Stimulated activated CD4-positive, alpha-beta T cell treated with anti-CD3 and anti-CD28 coated beads, TNF-alpha, amount 100 ng/mL, for 48 hours (primary cell): ENCODE measurements at regions not wholly inside any gene's neighbourhood (a gene's known extent, or its start where the extent isn't known, plus 50 kb on each side); places are given as distances from the start of the nearest gene placed in this dataset.
"Not testable (repeated sequence)": the region's sequence is repeated elsewhere in the genome, so short reads cannot be mapped to it uniquely, and the experiment has no call there.

Experiments used
- DNase-seq, 3 donors: peaks; one replicate each; pipeline ENCODE4 v3.0.0-alpha.2; 2020; ENCODE audit warnings: low read depth in 3 of 3

DNA sequence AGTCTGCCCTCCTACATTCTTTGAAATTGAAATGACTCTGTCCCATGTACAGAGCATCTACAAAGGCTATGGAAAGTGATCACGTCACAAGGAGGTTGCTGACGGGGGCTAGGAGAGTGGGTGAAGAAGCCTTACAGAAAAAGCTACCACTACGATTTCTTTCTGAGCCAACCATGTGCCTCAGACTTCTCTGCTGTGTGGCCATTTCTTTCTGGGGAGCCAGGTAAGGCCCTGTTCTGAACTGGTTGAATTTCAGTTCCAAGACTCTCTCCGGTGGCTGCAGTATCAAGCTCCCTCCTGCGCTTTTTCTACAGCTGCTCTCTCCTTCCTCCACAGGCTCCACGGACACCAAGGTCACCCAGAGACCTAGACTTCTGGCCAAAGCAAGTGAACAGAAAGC lies 112.5 kb upstream of the PRSS1 start:
- DNase-seq: peak in 1 of 3 donors; percentile 15

- DNase-seq: not testable (repeated sequence)
Observed at GRCh38 chr7:142636107-142636506, 113.2 kb upstream of the PRSS1 start.

- peak in 2 of 3 donors; percentile 17 to 20 for DNase-seq
Observed at GRCh38 chr7:142632271-142633134, 116.8 kb upstream of the PRSS1 start.

GRCh38 chr7:142629588-142630260 lies 119.5 kb upstream of the PRSS1 start:
- no peak for DNase-seq

- DNase-seq: no peak
Observed at GRCh38 chr7:142628945-142629344, 120.3 kb upstream of the PRSS1 start.

- DNase-seq: not testable (repeated sequence)
Observed at GRCh38 chr7:142627223-142627622, 122.0 kb upstream of the PRSS1 start.

GRCh38 chr7:142626420-142627035 lies 122.7 kb upstream of the PRSS1 start:
- peak; percentile 28 to 64 (median 58) for DNase-seq

GRCh38 chr7:142625216-142625615 lies 124.1 kb upstream of the PRSS1 start:
- not testable (repeated sequence) for DNase-seq

GRCh38 chr7:142620402-142620801 lies 128.9 kb upstream of the PRSS1 start:
- DNase-seq: no peak

- DNase-seq: no peak
Observed at GRCh38 chr7:142618655-142619351, 130.5 kb upstream of the PRSS1 start.

DNA sequence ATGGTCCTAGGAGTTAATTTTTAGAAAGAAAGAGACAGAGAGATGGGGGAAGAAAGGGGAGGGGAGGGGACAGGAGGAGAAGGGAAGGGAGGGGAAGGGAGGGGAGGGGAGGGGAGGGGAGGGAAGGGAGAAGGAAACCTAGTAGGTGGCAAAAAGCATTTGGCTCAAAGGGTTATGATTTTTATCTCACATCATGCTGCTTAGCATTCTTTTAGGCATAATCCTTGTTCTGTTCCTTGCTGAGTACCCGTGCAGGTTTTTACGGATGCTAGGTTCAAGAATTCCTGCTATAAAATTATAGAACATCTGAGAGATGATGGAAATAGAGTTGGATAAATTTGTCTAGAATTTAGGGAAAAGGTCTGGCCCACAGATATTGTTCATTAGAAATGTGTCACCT lies 132.4 kb upstream of the PRSS1 start:
- DNase-seq: no peak

DNA sequence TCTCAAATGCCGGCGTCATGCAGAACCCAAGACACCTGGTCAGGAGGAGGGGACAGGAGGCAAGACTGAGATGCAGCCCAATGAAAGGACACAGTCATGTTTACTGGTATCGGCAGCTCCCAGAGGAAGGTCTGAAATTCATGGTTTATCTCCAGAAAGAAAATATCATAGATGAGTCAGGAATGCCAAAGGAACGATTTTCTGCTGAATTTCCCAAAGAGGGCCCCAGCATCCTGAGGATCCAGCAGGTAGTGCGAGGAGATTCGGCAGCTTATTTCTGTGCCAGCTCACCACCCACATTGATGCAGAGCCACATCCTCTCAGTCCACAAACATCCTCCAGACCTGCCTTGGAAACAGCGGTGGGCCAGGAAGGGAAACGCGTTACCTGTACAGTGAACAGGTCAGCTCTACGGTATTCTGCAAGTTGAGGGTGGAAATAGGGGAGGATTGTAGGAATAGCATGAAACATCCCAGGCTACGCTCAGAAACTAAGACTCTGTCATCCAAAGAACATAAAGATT lies 133.1 kb upstream of the PRSS1 start:
- no peak for DNase-seq

- no peak for DNase-seq
Observed at GRCh38 chr7:142615508-142615907, 133.8 kb upstream of the PRSS1 start.

DNA sequence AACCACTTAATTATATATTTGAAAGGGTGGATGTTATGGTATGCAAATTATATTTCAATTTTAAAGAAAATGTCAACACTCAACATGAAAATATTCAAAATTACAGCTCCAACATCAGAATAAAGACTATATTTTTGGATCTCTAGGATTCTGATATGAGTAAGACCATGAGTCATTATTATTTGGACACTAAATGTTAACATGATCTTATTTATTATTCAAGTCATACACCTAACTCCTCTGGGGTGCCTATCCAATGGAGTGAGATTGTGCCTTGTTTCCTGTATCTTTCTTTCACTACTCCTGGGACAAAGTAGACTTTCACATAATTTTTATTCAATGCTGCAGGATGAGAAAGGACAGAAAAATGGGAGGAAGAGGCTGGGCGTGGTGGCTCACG lies 135.2 kb upstream of the PRSS1 start:
- DNase-seq: no peak

GRCh38 chr7:142612237-142612881 lies 136.9 kb upstream of the PRSS1 start:
- no peak for DNase-seq

DNA sequence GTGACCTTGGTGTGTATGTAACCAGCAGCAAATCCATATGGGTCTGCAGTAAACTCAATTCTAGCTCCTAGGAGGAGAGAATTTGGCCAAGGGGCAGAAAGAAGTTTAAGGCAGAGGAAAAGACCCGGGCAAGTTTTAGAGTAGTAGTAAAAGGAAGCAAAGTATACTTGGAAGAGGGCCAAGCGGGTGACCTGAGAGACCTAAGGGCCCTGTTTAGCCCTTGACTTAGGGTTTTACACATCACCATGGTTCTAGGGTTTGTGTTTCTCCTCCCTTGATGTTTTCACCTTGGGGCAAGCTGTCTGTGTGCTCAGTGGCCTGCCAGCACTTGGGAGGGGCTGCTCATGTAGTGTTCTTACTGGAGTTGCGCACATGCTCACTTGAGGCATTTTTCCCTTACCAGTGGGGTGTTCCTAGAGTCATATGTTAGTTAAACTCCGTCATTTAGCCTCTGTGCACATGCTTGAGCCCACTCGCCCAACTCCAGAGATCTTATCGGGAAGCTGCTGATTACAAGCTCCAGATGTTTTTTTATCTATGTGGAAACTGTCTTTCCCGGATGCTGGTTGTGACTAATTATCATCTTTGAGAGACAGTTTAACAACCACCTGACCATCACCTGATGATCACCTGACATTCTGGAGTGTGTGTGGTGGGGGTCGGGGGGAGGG lies 137.6 kb upstream of the PRSS1 start:
- DNase-seq: no peak

- DNase-seq: no peak
Observed at GRCh38 chr7:142608630-142609428, 140.4 kb upstream of the PRSS1 start.

DNA sequence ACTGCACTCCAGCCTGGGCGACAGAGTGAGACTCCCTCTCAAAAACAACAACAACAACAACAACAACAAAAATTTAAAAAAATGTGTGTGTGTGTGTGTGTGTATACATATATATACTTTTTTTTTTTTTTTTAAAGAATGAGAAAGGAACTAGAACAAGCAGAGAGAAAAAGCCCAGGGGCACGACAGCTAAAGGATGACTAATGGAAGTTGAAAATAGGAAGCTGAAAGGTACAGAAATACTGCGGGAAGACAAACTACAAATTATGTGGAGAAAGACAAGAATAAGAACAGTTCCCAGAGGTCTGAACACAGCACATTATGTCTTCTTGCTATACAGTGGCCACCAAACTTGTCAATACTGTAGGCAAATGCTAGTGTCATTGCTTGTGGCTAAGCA lies 141.9 kb upstream of the PRSS1 start:
- DNase-seq: no peak

GRCh38 chr7:142606081-142606480 lies 143.2 kb upstream of the PRSS1 start:
- no peak for DNase-seq

DNA sequence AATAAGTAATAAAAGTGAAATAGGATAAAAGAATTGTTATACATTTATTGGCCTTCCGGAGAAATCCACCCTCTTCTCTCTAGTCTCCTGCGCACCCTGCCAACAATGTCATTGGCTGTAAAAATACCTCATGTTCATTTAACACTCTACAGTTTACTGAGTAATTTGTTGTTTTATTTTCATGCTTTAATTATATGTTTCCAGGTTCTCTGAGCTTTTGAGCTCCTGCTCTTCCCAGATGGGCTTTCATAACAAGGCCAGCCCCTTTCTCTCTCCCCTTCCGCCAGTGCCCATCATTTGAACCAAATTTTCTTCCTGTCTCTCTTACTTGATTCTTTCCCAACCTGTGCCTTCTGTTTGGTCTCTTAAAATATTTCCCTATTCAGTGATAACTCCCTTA lies 144.6 kb upstream of the PRSS1 start:
- no peak for DNase-seq
